Neural cell (in vitro differentiated cells): ENCODE measurements at regions not wholly inside any gene's neighbourhood (a gene's known extent, or its start where the extent isn't known, plus 50 kb on each side); places are given as distances from the start of the nearest gene placed in this dataset.

Experiments used
- H2AFZ ChIP-seq: fragments of 200-600, 300-800 bp; sonication (generic), shearing (Covaris generic); 2 replicates; pipeline ENCODE4 v1.6.0; 2014; ENCODE audit warnings: low read depth, mild to moderate bottlenecking, antibody characterized with exemption, low read length, moderate library complexity
- H3F3A ChIP-seq: fragments of 200-600 bp; shearing (Covaris generic); 2 replicates; pipeline ENCODE4 v1.6.1; 2016; ENCODE audit warnings: mild to moderate bottlenecking, moderate library complexity, mixed read lengths, antibody characterized with exemption, low read length; ENCODE audit not compliant: insufficient read depth, poor library complexity, severe bottlenecking
- H3K27ac ChIP-seq: fragments of 200-600, 300-800 bp; sonication (generic), shearing (Covaris generic); 2 replicates; pipeline ENCODE4 v1.5.1; 2014; ENCODE audit warnings: mild to moderate bottlenecking, low read length, moderate library complexity
- H3K27me3 ChIP-seq: fragments of 300-800, 200-600 bp; sonication (generic), shearing (Covaris generic); 2 replicates; pipeline ENCODE4 v1.6.0; 2014; ENCODE audit warnings: mild to moderate bottlenecking, low read depth, low read length, moderate library complexity; ENCODE audit not compliant: insufficient read depth
- H3K36me3 ChIP-seq: fragments of 300-800, 200-600 bp; sonication (generic), shearing (Covaris generic); 2 replicates; pipeline ENCODE4 v1.5.1; 2014; ENCODE audit warnings: mild to moderate bottlenecking, antibody characterized with exemption, low read length, moderate library complexity; ENCODE audit not compliant: insufficient read depth
- H3K4me2 ChIP-seq: fragments of 300-800, 200-600 bp; sonication (generic), shearing (Covaris generic); 2 replicates; pipeline ENCODE4 v1.6.0; 2014; ENCODE audit warnings: mild to moderate bottlenecking, low read length
- H3K4me3 ChIP-seq: fragments of 300-800, 200-600 bp; sonication (generic), shearing (Covaris generic); 2 replicates; pipeline ENCODE4 v1.5.1; 2014; ENCODE audit warnings: mild to moderate bottlenecking, low read length, moderate library complexity
- H3K79me2 ChIP-seq: fragments of 200-600 bp; shearing (Covaris generic); replicated peaks from 2 replicates; pipeline ENCODE4 v1.6.0; 2014; ENCODE audit warnings: mild to moderate bottlenecking, low read length, moderate library complexity; ENCODE audit not compliant: insufficient read depth
- H3K9ac ChIP-seq: fragments of 300-800, 200-600 bp; sonication (generic), shearing (Covaris generic); 2 replicates; pipeline ENCODE4 v1.6.1; 2016; ENCODE audit warnings: mild to moderate bottlenecking, low read length, mixed read lengths
- H3K9me2 ChIP-seq: fragments of 200-600 bp; shearing (Covaris generic); 2 replicates; pipeline ENCODE4 v1.6.1; 2016; ENCODE audit warnings: mild to moderate bottlenecking, low read length, mixed read lengths; ENCODE audit not compliant: insufficient read depth
- H3K9me3 ChIP-seq: fragments of 200-600, 300-800 bp; sonication (generic), shearing (Covaris generic); 2 replicates; pipeline ENCODE4 v1.6.1; 2016; ENCODE audit warnings: mild to moderate bottlenecking, mixed run types, low read length, moderate library complexity, mixed read lengths
- H4K20me1 ChIP-seq: fragments of 200-600 bp; shearing (Covaris generic); 2 replicates; pipeline ENCODE4 v1.6.1; 2016; ENCODE audit warnings: mild to moderate bottlenecking, mixed run types; ENCODE audit not compliant: insufficient read depth
- EP300 ChIP-seq: fragments of 450-650 bp; conservative IDR thresholded peaks from 2 replicates; pipeline ENCODE4 v1.6.1; 2014; ENCODE audit warnings: antibody characterized with exemption, mild to moderate bottlenecking, moderate library complexity; ENCODE audit not compliant: poor library complexity, severe bottlenecking
- EZH2 ChIP-seq: fragments of 200-600, 300-800 bp; shearing (Covaris generic), sonication (generic); IDR thresholded peaks from 2 replicates; pipeline ENCODE4 v1.6.1; 2014; ENCODE audit warnings: antibody characterized with exemption, low read length, borderline replicate concordance, mild to moderate bottlenecking; ENCODE audit not compliant: insufficient read depth, poor library complexity, severe bottlenecking
- MXI1 ChIP-seq: fragments of 450-650 bp; conservative IDR thresholded peaks from 2 replicates; pipeline ENCODE4 v1.6.1; 2014; ENCODE audit warnings: antibody characterized with exemption, mild to moderate bottlenecking; ENCODE audit not compliant: poor library complexity, severe bottlenecking
- POLR2AphosphoS5 ChIP-seq: IDR thresholded peaks from 2 replicates; pipeline ENCODE4 v1.6.1; 2012
- RAD21 ChIP-seq: fragments of 450-650 bp; conservative IDR thresholded peaks from 2 replicates; pipeline ENCODE4 v1.6.1; 2014; ENCODE audit warnings: antibody characterized with exemption, mild to moderate bottlenecking, moderate library complexity
- SMC3 ChIP-seq: fragments of 450-650 bp; conservative IDR thresholded peaks from 2 replicates; pipeline ENCODE4 v1.6.1; 2014; ENCODE audit warnings: antibody characterized with exemption, mild to moderate bottlenecking, moderate library complexity; ENCODE audit not compliant: poor library complexity
- TF ChIP-seq, protein P1 (sequence below): IDR thresholded peaks from 2 replicates; pipeline ENCODE4 v1.6.1; 2012; ENCODE audit warnings: borderline replicate concordance
- TF ChIP-seq, protein P2 (sequence below): fragments of 450-650 bp; IDR thresholded peaks from 2 replicates; pipeline ENCODE4 v1.5.1; 2014; ENCODE audit warnings: antibody characterized with exemption, mild to moderate bottlenecking, moderate library complexity; ENCODE audit not compliant: poor library complexity, severe bottlenecking

DNA sequence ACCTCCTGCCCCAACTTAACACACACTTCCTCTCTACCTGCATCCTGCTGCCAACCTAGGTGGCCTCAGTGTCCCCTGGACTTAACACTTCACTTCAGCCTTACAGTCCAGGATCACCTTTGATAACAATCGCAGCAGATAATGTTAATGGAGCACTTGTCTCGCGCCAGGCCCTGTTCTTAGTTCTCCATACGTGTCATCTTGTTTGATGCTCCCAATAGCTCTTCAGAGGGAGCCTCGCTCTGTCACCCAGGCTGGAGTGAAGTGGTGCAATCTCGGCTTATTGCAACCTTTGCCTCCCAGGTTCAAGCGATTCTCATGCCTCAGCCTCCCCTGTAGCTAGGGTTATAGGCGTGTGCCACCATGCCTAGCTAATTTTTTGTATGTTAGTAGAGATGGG, 62.7 kb upstream of the SHB start:
- Histone ChIP-seq H3K9me2 (no peaks in the 10 kb centered on the region), H3K36me3 (no peaks in the 10 kb centered on the region), H3K4me3 (no peak overlapping the region), H3F3A (no peaks in the 10 kb centered on the region), H3K4me2 (no peak overlapping the region), H3K27ac (no peak overlapping the region), H2AFZ (no peak overlapping the region), H3K9ac (no peak overlapping the region), H4K20me1 (no peaks in the 10 kb centered on the region), H3K79me2 (no peaks in the 10 kb centered on the region), H3K9me3 (no peaks in the 10 kb centered on the region), H3K27me3 (no peaks in the 10 kb centered on the region)
- TF ChIP-seq MXI1 (no peak), SMC3 (no peak), POLR2AphosphoS5 (no peak), EP300 (no peak), EZH2 (no peak)
- TF ChIP-seq, protein P1, sequence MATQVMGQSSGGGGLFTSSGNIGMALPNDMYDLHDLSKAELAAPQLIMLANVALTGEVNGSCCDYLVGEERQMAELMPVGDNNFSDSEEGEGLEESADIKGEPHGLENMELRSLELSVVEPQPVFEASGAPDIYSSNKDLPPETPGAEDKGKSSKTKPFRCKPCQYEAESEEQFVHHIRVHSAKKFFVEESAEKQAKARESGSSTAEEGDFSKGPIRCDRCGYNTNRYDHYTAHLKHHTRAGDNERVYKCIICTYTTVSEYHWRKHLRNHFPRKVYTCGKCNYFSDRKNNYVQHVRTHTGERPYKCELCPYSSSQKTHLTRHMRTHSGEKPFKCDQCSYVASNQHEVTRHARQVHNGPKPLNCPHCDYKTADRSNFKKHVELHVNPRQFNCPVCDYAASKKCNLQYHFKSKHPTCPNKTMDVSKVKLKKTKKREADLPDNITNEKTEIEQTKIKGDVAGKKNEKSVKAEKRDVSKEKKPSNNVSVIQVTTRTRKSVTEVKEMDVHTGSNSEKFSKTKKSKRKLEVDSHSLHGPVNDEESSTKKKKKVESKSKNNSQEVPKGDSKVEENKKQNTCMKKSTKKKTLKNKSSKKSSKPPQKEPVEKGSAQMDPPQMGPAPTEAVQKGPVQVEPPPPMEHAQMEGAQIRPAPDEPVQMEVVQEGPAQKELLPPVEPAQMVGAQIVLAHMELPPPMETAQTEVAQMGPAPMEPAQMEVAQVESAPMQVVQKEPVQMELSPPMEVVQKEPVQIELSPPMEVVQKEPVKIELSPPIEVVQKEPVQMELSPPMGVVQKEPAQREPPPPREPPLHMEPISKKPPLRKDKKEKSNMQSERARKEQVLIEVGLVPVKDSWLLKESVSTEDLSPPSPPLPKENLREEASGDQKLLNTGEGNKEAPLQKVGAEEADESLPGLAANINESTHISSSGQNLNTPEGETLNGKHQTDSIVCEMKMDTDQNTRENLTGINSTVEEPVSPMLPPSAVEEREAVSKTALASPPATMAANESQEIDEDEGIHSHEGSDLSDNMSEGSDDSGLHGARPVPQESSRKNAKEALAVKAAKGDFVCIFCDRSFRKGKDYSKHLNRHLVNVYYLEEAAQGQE = no peak
- TF ChIP-seq, protein P2, sequence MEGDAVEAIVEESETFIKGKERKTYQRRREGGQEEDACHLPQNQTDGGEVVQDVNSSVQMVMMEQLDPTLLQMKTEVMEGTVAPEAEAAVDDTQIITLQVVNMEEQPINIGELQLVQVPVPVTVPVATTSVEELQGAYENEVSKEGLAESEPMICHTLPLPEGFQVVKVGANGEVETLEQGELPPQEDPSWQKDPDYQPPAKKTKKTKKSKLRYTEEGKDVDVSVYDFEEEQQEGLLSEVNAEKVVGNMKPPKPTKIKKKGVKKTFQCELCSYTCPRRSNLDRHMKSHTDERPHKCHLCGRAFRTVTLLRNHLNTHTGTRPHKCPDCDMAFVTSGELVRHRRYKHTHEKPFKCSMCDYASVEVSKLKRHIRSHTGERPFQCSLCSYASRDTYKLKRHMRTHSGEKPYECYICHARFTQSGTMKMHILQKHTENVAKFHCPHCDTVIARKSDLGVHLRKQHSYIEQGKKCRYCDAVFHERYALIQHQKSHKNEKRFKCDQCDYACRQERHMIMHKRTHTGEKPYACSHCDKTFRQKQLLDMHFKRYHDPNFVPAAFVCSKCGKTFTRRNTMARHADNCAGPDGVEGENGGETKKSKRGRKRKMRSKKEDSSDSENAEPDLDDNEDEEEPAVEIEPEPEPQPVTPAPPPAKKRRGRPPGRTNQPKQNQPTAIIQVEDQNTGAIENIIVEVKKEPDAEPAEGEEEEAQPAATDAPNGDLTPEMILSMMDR = no peak

DNA sequence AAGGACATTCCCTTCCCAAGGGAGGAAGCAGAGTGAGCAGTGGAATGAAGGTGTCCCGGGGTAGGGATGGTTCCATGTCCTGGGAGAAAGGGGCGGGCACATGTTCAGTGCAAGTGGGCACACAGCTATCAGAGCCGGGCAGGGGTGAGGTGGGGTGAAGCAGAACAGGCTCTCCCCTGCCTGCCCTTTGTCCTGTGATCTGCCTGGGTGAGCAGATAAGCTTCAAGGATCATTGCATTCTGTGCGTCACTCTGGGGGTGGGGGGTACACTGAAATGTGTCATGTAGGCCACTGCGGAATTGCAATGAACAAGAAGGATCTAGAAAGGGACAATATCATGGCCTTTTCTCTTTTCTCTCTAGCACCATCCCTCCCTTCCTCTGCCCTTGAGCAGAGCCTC, 61.7 kb upstream of the SHB start:
- Histone ChIP-seq H3K9ac (no peak overlapping the region), H3K9me3 (no peaks in the 10 kb centered on the region), H4K20me1 (no peaks in the 10 kb centered on the region), H3F3A (no peaks in the 10 kb centered on the region), H3K27ac (no peak overlapping the region), H2AFZ (no peak overlapping the region), H3K4me3 (no peak overlapping the region), H3K36me3 (no peaks in the 10 kb centered on the region), H3K27me3 (no peaks in the 10 kb centered on the region), H3K9me2 (no peaks in the 10 kb centered on the region), H3K79me2 (no peaks in the 10 kb centered on the region), H3K4me2 (no peak overlapping the region)
- TF ChIP-seq, protein P1 = no peak
- TF ChIP-seq, protein P2 = no peak
- TF ChIP-seq EZH2 = no peak
- no peak for TF ChIP-seq POLR2AphosphoS5
- TF ChIP-seq RAD21 = no peak
